Body of pancreas (tissue), 4 donors: ENCODE measurements at regions not wholly inside any gene's neighbourhood (a gene's known extent, or its start where the extent isn't known, plus 50 kb on each side); places are given as distances from the start of the nearest gene placed in this dataset.

Source experiments
- ATAC-seq: fragments of 150-250 bp; one replicate; pipeline ENCODE4 v1.9.1; 2016
- DNase-seq, 4 donors: peaks; one replicate each; pipeline ENCODE4 v3.0.0-alpha.2; 2019
- H3K27ac ChIP-seq, 4 donors: fragments of 200-600 bp; sonication (generic); 1 replicate in 3 of 4; 2 replicates in 1 of 4; pipeline versions ENCODE4 v1.5.1 to v1.6.1; 2016 to 2019; ENCODE audit warnings: mild to moderate bottlenecking in 1 of 4, mixed read lengths in 1 of 4, moderate library complexity in 1 of 4
- H3K27me3 ChIP-seq, 2 donors: fragments of 200-600 bp; sonication (generic); one replicate each; pipeline ENCODE4 v1.6.0; 2016; ENCODE audit warnings: mild to moderate bottlenecking in 1 of 2
- H3K36me3 ChIP-seq, 2 donors: fragments of 200-600 bp; sonication (generic); replicated peaks in 1 of 2; 2 replicates each; pipeline ENCODE4 v1.5.1; 2016; ENCODE audit warnings: low read depth in 2 of 2; ENCODE audit not compliant: insufficient read depth in 1 of 2
- H3K4me1 ChIP-seq: fragments of 200-600 bp; sonication (generic); one replicate; pipeline ENCODE4 v1.6.0; 2016
- H3K4me3 ChIP-seq, 2 donors: fragments of 200-600 bp; sonication (generic); 1 replicate in 1 of 2; 2 replicates in 1 of 2; pipeline ENCODE4 v1.5.1; 2016 to 2019
- H3K9me3 ChIP-seq, 3 donors: fragments of 200-600 bp; sonication (generic); 1 replicate in 2 of 3; 2 replicates in 1 of 3; pipeline ENCODE4 v1.5.1; 2016
- CTCF ChIP-seq, 7 experiments: fragments of 450-650 bp in 4 of 7; fragments of 200-600 bp in 3 of 7; sonication (generic) in 3 of 7; IDR thresholded peaks; one replicate each; pipeline ENCODE4 v1.5.1; 2016 to 2019; ENCODE audit warnings: antibody characterized with exemption in 7 of 7
- POLR2A ChIP-seq, 3 donors: fragments of 450-650 bp; IDR thresholded peaks; one replicate each; pipeline ENCODE4 v1.6.1; 2016; ENCODE audit warnings: antibody characterized with exemption in 3 of 3, mild to moderate bottlenecking in 2 of 3
- WGBS, 2 donors: methylation state at CpG; one replicate each; pipeline ENCODE4 v1.1.5; 2017; 5-methylcytosine and 5-hydroxymethylcytosine counted together
- intact Hi-C: fragments of 100-400 bp; cut with DNase I; formaldehyde crosslinking; loops from one replicate; pipeline ENCODE4 v1.15.1; 2023

DNA sequence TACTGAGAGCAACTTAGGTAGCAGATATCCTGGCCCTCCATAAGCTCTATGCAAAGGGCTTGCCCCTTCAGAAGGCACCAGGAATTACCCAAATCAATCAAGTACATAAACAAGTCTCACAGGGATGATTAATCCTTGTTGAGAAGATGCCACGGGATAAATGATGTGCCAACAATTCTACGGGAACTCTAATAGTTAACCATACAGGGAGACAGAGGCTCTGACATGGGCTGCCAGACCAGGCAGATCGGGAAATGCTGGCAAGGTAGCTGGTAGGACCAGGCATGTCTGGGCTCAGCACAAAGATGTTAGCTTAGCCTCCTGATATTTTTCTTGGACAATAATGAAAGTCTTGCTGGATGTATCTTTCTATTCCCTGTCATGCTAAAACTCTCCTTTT is 249.3 kb upstream of the THBS1 start:
- intact Hi-C loops: no loop called here
- Histone ChIP-seq H3K4me1 (no peaks in the 10 kb centered on the region), H3K9me3 (no peaks in the 10 kb centered on the region), H3K36me3 (no peaks in the 10 kb centered on the region), H3K27me3 (no peaks in the 10 kb centered on the region), H3K27ac (no peak overlapping the region), H3K4me3 (no peak overlapping the region)
- TF ChIP-seq POLR2A (IDR thresholded peaks at IDR 0.05) (no peak), CTCF (IDR thresholded peaks at IDR 0.05) (no peak)
- WGBS, 2 donors: 42 to 53% methylated on average over 3 of the region's 3 CpGs
- ATAC-seq: no peak
- DNase-seq: no peak

DNA sequence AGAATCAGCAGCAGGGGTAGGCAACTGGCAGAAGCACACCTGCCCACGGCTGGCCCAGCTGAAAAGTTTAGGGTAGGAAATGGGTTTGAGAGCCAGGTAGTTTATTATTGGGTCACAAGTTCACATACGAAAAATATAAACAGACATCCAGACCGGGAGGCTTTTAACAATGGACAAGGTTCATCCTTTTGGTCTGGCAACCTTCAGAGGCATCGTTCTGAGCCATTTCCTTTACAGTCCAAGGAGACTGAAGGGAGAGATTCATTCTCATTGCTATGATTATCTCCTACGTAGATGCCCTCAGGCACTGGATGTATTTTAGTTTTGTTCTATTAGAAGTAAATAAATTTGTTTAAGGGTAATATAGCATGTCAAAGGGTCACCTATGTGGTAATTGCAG is 248.0 kb upstream of the THBS1 start:
- H3K36me3 ChIP-seq: no peaks in the 10 kb centered on the region
- H3K4me1 ChIP-seq: no peaks in the 10 kb centered on the region
- 68 to 82% methylated on average over 5 of the region's 5 CpGs for WGBS, 2 donors
- H3K4me3 ChIP-seq: no peak overlapping the region
- no peak for ATAC-seq
- intact Hi-C loops: no loop called here
- no peak overlapping the region for H3K27ac ChIP-seq
- H3K27me3 ChIP-seq: no peaks in the 10 kb centered on the region
- TF ChIP-seq CTCF (IDR thresholded peaks at IDR 0.05) (no peak), POLR2A (IDR thresholded peaks at IDR 0.05) (no peak)
- DNase-seq: no peak
- H3K9me3 ChIP-seq: no peaks in the 10 kb centered on the region

- intact Hi-C loops: no loop called here
- ATAC-seq (no peak), DNase-seq (no peak)
- Histone ChIP-seq H3K4me3 (no peak overlapping the region), H3K9me3 (no peaks in the 10 kb centered on the region), H3K27ac (no peak overlapping the region), H3K27me3 (no peaks in the 10 kb centered on the region), H3K36me3 (no peaks in the 10 kb centered on the region), H3K4me1 (no peaks in the 10 kb centered on the region)
- WGBS, 2 donors: 51 to 62% methylated on average over 3 of the region's 3 CpGs
- TF ChIP-seq CTCF (IDR thresholded peaks at IDR 0.05) (no peak), POLR2A (IDR thresholded peaks at IDR 0.05) (no peak)
Observed at GRCh38 chr15:39333393-39333792, 247.5 kb upstream of the THBS1 start.

DNA sequence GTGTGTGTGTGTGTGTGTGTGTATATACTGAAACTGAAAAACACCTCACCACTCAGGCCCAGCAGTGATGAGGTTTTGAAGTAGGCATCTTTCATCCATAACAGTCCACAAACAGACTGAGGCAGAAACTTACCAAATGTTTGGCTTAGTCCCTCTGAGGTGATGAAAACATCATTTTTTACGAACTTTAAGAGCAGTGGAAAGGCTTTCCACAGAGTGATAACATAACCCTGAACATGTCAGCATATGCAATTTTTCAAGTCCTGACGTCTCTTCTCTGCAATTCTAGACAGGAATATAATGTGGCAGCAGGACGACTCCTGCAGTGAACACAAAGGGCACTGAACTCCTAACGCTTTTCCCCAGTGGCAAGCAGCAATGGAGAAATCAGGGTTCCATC is 247.0 kb upstream of the THBS1 start:
- no peaks in the 10 kb centered on the region for H3K4me1 ChIP-seq
- WGBS, 2 donors: 79 to 88% methylated on average over 3 to 4 of the region's 4 CpGs
- H3K4me3 ChIP-seq: no peak overlapping the region
- no peak for TF ChIP-seq CTCF (IDR thresholded peaks at IDR 0.05)
- no peak for TF ChIP-seq POLR2A (IDR thresholded peaks at IDR 0.05)
- H3K27me3 ChIP-seq: no peaks in the 10 kb centered on the region
- intact Hi-C loops: no loop called here
- H3K9me3 ChIP-seq: no peaks in the 10 kb centered on the region
- ATAC-seq: no peak
- no peak overlapping the region for H3K27ac ChIP-seq
- H3K36me3 ChIP-seq: no peaks in the 10 kb centered on the region
- no peak for DNase-seq

GRCh38 chr15:39336926-39337325 is 244.0 kb upstream of the THBS1 start:
- DNase-seq (no peak), ATAC-seq (no peak)
- WGBS, 2 donors: 73 to 86% methylated on average over 5 of the region's 5 CpGs
- TF ChIP-seq CTCF (IDR thresholded peaks at IDR 0.05) (no peak), POLR2A (IDR thresholded peaks at IDR 0.05) (no peak)
- intact Hi-C loops: no loop called here
- H3K4me3 ChIP-seq: no peak overlapping the region
- no peaks in the 10 kb centered on the region for H3K4me1 ChIP-seq
- H3K36me3 ChIP-seq: no peaks in the 10 kb centered on the region
- no peaks in the 10 kb centered on the region for H3K9me3 ChIP-seq
- no peaks in the 10 kb centered on the region for H3K27me3 ChIP-seq
- no peak overlapping the region for H3K27ac ChIP-seq
